Left forelimb (tissue), 1 donor: ENCODE measurements at regions not wholly inside any gene's neighbourhood (a gene's known extent, or its start where the extent isn't known, plus 50 kb on each side); places are given as distances from the start of the nearest gene placed in this dataset.
"Not testable (repeated sequence)": the region's sequence is repeated elsewhere in the genome, so short reads cannot be mapped to it uniquely, and the experiment has no call there.

Experiments
- DNase-seq: peaks from one replicate; pipeline ENCODE4 v3.0.0-alpha.2; 2018; ENCODE audit warnings: low spot score

DNA sequence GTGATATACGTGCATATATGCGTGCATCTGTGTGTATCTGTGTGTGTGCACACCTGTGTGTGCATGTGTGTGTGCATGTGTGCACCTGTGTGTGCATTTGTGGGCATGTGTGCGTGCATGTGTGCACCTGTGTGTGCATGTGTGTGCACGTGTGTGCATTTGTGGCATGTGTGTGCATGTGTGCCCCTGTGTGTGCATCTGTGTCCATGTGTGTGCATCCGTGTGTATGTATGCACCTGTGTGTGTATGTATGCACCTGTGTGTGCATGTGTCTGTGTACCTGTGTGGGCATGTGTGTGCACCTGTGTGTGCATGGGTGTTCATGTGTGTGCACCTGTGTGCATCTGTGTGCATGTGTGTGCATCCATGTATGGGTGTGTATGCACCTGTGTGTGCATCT, 167.8 kb upstream of the SFSWAP start:
- no peak for DNase-seq

DNA sequence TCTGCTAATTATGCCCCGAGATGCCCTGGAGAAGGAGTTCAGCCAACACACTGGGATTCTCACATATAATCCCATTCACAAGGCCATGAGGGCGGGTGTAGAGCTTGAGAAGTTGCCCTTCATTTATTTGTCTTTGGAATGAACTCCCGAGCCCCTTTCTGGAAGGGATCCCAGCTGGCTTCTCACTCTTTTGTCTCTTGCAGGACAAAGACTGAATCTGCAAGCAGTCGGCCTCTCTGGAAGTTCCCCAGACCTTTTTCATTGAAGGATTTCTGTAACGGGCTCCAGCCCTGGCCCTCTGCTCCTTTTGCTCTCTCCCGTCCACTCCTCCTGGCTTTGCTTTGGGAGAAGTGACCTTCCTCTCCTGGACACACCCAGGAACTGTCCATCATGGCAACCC, 163.3 kb upstream of the SFSWAP start:
- DNase-seq, result no peak

DNA sequence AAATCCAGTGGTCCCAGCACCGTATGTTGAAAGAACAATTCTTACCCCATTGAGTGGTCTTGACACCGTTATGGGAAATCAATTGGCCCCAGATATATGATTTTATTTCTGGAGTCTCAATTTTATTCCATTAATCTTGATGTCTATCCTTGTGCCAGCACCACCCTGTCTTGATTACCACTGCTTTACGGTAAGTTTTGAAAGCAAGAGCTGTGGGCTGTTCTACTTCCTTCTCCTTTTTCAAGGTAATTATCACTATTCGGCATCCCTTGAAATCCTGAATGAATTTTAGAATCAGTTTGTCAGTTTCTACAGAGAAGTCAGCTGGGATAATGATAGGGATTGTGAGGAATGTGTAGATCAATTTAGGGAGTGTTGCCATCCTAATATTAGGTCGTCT, 160.8 kb upstream of the SFSWAP start:
- DNase-seq, result no peak

DNA sequence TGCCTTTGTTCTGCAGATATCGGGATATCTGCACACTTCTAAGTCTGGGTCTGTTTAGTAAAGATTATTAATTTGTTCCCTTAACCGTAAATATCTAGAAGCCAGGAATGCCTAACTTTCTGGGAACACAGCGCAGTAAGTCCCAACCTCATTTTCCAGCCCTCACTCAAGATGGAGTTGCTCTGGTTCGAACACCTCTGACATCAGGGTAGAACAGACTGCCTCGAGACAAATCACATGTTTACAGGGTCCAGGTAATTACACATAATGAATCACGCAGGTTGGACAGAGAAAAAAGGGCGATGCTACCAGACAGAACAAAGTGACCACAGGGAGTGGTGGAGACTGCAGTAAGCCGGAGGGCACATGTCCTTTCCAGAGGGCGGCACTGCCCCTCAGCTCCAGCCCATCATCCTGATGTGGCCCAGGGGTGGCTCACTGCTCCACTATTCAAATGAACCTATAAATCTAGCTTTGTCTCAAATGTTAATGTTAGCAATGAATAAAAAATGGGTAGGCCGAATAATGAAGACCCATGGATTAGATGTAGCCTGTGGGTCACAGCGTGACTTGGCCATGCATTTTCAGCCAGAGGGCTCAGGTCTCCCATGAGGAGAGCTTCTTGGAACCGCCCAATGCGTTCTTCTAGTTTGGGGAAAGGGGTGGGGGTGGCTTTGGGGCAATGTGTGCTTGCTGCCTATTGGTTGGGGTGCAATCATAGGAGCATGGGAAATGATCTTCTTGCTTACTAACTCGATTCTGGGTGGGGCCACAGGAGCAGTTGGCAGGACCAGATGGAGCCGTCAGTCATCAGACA, 159.0 kb upstream of the SFSWAP start:
- DNase-seq, result no peak

DNA sequence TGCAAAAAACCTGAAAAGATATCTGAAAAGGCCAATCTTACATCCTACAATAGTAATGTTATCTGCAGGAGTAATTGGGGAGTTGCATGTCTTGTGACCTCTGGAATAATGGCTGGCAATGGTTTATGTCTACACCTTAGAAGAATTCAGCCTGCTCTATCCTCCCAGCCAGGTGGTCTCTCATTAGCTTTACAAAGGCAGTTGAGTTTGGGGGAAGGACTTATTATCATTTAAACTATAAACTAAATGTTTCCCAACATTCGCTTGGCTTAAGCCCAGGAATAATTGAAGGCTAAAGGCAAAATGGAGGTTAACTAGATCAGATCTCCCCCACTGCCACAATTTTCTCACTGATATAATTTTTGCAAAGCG, 158.4 kb upstream of the SFSWAP start:
- DNase-seq, result no peak

DNA sequence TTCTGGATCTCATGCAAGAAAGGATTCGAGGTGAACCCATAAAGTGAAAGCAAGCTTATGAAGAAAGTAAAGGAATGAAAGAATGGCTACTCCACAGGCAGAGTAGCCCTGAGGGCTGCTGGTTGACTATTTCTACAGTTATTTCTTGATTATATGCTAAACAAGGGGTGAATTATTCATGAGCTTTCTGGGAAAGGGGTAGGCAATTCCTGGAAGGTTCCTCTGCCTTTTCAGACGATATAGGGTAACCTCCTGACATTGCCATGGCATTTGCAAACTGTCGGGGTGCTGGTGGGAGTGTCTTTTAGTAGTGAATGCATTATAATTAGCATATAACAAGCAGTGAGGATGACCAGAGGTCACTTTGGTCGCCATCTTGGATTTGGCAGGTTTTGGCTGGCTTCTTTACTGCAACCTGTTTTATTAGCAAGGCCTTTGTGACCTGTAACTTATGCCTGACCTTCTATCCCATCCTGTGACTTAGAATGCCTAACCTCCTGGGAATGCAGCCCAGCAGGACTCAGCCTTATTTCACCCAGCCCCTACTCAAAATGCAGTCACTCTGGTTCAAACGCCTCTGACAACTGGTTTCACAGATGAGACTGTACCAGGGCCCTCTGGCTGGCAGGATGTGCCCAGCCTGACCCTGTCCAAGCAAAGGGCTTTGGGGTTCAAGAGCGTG, 157.7 kb upstream of the SFSWAP start:
- DNase-seq, result no peak

DNA sequence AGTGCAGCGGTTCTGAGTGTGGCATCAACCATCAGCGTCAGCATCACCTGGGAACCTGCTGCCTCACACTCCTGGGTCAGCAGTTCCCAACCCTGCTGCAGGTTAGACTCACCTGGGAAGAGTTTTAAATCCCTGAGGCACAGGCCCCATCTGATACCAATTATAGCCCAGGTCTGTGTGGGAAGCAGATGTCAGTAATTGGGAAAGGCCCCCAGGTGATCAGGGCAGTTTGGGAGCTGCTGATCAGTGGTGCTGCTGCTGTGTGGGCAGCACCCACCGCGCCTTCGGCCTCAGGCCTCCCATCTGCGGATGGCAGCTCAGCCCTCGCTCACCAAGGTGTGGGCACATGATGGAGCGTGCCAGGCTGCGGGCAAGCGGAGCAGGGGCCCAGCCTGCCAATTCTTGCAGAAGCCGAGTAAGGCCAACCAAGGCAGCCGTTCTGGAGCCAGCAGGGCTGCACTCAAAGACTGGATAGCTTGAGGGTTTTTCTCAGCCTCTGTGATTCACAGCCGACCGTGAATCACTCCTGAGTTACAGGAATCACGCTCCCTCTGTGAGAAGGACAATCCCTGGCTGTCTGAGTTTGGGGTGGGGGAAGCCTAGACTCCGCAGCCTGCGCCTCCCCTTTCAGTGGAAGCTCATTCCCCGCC, 155.6 kb upstream of the SFSWAP start:
- DNase-seq, result no peak

DNA sequence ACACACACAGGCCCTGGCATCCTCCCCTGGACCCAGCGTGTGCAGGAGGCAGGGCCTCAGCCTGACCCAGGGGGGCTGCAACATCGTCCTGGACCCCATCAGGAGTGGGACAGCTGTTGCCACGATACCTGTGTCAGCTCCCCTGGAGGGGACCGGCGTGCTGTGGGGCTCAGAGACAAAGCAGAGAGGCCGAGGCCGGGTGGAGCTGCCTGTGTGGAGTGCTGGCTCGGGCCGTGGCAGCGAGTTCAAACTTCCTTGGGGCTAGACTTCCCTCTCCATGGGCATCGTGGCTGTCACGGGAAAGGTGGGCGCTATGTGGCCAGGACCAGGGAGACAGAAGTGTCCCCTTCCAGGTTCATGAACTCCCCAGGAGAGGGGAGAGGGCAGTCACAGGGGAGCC, 155.0 kb upstream of the SFSWAP start:
- no peak for DNase-seq

DNA sequence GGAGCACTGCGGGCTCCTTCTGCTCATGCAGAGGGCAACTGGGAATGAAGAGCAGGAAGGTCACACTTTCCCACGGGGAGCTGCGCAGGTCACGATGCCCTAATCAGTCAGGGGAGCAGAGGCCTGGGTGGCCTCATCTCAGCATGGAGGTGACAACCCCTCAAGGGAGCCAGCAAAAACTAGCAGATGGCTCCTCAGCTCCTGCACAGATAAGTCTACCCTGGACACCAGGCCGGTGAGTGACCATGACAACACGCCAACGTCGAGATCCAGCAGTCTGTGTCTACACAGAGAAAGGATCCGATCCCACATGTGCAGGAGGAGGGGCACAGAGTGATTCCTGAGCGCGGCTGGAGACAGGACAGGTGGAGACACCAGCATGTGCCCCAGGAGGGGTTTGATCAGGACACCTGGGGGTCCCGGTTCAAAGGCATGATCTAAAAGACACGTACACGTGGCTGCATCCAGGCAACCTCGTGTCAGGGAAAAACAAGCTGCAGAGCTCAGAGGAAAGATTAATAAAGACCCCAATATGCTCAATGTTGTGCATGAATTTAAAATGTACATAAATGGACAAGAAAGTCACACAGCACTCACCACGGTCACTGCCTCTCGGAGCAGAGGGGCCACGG, 153.7 kb upstream of the SFSWAP start:
- no peak for DNase-seq

DNA sequence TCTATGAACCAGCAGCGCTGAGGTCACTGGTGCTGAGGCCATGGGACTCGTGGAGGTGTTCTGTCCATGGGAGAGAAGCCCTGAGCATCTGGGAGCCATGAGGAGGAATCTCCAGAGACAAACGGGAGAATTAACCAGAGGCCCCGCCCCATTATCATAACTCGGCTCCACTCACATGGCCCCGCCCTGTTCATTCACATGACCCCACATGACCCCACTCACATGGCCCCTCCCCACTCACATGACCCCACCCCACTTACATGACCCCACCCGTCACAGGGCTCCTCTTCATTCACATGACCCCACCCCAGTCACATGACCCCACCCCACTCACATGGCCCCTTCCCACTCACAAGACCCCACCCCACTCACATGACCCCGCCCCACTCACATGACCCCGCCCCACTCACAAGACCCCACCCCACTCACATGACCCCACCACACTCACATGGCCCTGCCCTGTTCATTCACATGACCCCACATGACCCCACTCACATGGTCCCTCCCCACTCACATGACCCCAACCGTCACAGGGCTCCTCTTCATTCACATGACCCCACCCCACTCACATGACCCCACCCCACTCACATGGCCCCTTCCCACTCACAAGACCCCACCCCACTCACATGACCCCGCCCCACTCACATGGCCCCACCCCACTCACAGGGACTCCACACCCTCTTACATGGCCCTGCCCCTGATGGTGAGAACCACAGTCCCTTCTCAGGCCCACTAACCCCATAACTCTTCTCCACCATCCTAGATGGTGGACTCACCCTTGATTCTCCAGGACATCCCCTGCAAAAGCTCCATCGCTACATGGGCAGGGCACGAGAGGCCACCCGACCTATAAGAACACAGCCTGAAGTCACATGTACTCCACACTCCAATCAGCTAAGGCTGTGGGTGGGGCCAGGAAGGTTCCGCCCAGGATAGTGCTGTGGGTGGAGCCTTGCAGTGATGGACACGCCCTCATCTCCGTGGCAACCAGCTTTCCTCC, 151.1 kb upstream of the SFSWAP start:
- DNase-seq, result no peak

DNA sequence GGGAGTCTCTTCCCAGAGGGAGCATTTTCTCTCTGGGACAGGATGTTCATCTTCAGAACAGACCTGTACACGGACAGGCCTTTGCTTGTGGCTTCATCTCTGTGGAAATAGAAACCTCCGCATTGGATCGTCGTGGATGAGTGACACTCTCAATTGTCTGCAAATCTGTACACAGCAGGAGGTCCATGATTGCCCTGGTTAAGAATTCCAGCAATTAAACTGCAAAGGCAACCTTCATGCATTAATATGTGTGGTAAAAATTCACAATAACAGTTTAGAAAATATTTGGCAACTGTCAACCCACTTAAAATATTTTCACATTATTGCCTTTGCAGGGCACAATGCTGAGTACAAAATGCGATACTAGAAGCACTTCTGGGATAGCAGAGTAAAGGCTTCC, 149.8 kb upstream of the SFSWAP start:
- no peak for DNase-seq

DNA sequence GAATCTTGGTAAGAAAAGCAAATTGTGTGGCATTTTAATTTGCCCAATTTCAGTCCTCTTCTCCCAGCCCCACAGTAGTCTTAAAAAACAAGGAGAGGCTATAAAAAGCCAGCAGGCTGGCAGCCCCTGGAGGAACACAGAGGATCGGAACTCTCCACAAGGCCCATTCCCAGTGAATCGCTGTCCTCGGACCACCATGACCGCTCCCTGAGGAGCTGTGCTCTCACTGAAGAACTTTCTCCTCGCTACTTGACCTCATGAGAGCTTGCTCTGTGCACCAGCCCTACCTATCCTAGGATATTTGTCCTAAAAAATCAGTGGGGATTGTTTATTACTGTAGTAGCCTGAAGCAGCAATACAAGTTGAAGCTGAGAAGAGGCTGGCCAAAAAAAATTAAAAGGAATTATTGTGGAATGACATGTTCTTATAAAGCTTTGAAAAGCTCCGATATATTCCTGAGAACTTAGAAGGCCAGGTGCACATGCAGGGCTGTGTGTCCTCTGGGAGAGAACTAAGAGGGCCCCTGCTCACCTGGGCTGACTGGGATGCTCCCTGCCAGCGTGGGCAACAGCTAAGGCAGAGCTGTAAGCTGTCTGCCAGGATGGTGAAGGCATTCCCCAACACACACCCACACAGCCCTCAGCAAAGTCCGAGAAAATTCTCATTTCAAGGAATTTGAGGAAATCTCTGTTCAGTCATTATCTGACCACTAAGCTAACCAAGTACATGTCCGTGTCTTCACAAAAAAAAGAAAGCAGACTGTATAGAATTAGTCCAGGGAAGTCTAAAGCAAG, 148.8 kb upstream of the SFSWAP start:
- DNase-seq, result no peak

DNA sequence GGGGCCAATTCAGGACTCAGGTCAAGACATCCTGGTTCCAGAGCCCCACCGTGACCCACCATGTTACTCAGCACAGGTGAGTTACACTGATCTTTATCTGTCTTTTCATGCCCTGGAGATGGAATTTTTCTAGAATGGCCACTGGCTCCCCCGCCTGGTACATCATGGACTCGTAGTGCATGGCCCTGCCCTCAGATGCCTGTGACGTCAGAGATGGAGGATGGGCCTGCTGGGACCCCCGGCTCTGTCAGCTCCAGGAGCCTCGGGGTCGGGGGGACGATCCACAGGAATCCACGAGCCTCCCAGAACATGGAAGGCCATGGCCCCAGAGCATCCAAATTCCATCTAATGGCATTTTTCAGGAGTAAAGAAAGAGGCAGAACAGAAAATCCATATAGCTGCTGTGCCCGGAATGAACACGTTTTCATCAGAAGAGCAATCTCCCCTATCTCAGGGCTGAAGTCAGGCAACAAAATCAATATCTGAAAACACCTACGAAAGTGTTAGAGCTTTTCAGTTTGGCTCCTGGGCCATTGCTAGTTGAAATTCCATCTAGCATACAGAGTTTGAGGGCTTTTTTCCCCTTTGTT, 146.7 kb upstream of the SFSWAP start:
- not testable (repeated sequence) for DNase-seq

DNA sequence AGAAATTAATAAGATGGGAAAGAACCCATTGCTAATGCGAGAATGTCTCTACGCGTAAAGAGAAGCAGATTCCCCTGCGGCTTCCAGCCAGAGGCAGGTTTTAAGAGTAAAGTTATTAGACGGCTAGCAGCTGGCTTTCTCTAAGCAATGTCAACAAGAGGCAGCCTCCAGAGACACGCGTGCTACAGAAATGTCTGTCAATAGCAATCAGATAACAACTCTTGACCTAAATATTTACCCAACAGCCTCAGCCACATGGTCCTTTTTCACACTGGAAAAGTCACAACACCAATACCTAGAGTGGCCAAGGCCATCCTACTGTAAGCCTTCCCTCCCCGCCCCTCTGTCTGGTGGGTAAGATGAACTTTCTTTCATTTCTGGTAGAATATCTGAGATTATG, 146.0 kb upstream of the SFSWAP start:
- no peak for DNase-seq

DNA sequence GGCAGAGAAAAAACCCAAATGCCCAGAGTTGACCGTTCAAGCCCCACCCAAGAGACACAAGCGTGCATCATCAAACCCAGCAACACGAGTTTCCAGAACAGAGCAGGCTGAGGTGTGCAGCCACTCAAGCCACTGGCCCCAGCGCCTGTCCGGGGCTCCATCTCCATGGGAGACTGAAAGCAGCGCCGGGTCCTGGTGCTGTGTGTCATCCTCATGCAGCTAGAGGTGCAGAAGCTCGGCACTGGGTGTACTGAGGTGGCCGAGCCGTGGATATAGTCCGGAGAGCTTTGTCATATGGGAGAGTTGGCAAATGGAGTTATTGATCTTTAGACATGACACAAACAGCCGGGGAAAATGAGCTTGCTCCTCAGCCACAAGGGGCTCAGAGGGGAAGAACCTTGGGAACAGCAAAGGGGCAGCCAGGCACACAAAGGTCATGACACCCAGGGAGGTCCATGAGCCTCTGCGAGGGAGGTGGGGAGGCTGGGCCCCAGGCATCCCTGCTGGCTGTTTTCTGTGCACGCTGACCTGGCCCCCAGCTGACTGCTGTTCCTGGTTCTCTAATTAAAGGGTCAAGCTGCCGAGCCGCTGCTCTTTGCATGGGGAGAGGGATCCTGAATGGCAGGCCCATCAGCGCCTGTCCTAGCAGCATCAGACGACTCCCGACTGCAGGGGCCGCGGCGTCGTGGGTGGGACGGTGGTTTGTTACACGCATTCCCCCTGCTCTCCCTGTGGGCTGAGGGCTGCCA, 145.4 kb upstream of the SFSWAP start:
- DNase-seq, result no peak

DNA sequence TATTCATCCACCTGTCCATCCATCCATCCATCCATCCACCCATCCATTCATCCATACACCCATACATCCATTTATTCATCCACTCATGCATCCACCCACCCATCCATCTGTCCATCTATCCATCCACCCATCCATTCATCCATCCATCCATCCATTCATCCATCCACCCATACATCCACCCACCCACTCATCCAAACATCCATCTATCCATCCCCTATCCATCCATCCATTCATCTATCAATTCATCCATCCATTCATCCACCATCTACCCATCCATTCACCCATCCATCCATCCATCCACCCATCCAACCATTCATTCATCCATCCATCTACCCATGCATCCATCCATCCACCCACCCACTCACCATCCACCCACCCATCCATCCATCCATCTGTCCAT, 142.6 kb upstream of the SFSWAP start:
- DNase-seq, result no peak

DNA sequence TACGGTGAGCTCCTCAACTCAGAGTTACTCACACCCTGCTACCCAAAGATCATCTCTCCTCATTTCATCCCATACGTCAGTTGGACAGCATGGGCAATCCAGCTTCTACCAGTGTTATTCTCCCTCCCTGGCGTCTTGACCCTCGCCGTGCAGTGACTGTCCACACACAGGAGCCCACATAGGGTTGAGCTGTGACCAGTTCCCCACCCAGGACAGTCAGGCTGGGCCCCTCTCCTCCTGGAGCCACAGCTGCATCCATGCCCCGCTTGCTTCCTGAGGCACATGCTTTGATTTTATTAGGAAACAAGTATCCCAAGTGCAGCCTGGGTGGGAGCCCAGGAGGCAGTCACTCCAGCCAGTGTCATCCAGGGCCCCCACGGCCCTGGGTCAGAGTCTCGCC, 140.3 kb upstream of the SFSWAP start:
- DNase-seq, result no peak

DNA sequence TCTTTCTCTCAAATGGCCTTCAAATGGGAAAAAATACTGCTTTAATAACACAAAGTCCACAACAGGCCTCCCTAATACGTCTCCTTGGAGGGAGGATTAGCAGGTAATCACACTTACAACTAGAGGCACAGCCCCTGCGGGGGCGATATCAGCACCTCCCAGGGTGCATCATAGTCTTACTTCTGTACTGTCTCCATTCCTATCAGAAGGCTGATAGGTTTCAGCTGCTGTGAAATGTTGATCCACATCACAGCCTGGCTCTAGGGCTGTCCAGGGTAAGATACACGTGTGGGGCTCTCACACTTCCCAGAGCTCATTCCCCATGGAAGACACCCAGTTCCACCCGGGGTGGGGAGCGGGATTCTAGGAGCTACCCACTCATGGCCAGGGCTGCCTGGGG, 139.1 kb upstream of the SFSWAP start:
- DNase-seq, result no peak

DNA sequence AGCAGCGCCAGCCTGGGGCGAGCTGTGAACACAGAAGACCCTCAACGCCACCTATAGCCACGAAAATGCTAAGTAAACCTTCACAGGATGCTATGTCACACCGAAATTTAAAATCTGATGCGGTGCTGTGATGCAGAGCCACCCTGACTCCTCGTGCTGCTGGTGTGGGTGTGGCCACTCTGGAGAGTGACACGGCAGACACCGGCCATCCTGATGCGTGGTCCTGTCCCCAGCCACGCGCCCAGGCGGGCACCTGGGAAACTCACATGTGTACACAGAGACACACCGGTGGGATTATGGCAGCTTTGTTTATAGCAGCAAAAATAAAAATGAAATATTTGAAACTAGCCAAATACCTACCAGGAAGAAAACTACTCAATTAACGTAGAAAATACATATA, 138.3 kb upstream of the SFSWAP start:
- no peak for DNase-seq
